Transverse colon (tissue), 4 donors: ENCODE measurements at regions not wholly inside any gene's neighbourhood (a gene's known extent, or its start where the extent isn't known, plus 50 kb on each side); places are given as distances from the start of the nearest gene placed in this dataset.

Experiments used
- DNase-seq: peaks from one replicate; pipeline ENCODE4 v3.0.0-alpha.2; 2019
- H3K27ac ChIP-seq, 4 donors: fragments of 200-600 bp; sonication (generic); 2 replicates each; pipeline ENCODE4 v1.5.1; 2016 to 2018; ENCODE audit warnings: inconsistent platforms in 4 of 4
- H3K27me3 ChIP-seq: fragments of 200-600 bp; sonication (generic); 2 replicates; pipeline ENCODE4 v1.5.1; 2017; ENCODE audit warnings: inconsistent platforms
- H3K36me3 ChIP-seq, 4 donors: fragments of 200-600 bp; sonication (generic); 2 replicates each; pipeline ENCODE4 v1.5.1; 2017 to 2019; ENCODE audit warnings: inconsistent platforms in 4 of 4
- H3K4me1 ChIP-seq, 4 donors: fragments of 200-600 bp; sonication (generic); 2 replicates each; pipeline ENCODE4 v1.5.1; 2017 to 2020; ENCODE audit warnings: inconsistent platforms in 4 of 4
- H3K4me3 ChIP-seq, 4 donors: fragments of 200-600 bp; sonication (generic); 1 replicate in 1 of 4; 2 replicates in 3 of 4; pipeline versions ENCODE4 v1.5.1 to v1.6.1; 2017 to 2019; ENCODE audit warnings: inconsistent platforms in 4 of 4
- H3K9me3 ChIP-seq, 2 donors: fragments of 200-600 bp; sonication (generic); 2 replicates each; pipeline ENCODE4 v1.5.1; 2017 to 2019; ENCODE audit warnings: inconsistent platforms in 2 of 2
- CTCF ChIP-seq, 5 experiments: fragments of 200-600 bp in 3 of 5; fragments of 450-650 bp in 2 of 5; sonication (generic) in 3 of 5; IDR thresholded peaks; 1 replicate in 2 of 5; 2 replicates in 3 of 5; pipeline ENCODE4 v1.5.1; 2016 to 2017; ENCODE audit warnings: antibody characterized with exemption in 5 of 5, inconsistent platforms in 3 of 5, mild to moderate bottlenecking in 2 of 5, moderate library complexity in 1 of 5
- EP300 ChIP-seq: sonication (generic); formaldehyde crosslinking; IDR thresholded peaks from one replicate; pipeline ENCODE4 v1.6.1; 2017; ENCODE audit warnings: antibody characterized with exemption, low read depth
- POLR2A ChIP-seq: fragments of 450-650 bp; IDR thresholded peaks from one replicate; pipeline ENCODE4 v1.6.1; 2016; ENCODE audit warnings: antibody characterized with exemption, mild to moderate bottlenecking, moderate library complexity
- POLR2AphosphoS5 ChIP-seq, 3 donors: sonication (generic); formaldehyde crosslinking; IDR thresholded peaks; one replicate each; pipeline ENCODE4 v1.6.1; 2016; ENCODE audit warnings: antibody characterized with exemption in 3 of 3
- WGBS, 2 donors: methylation state at CpG; one replicate each; pipeline ENCODE4 v1.1.5; 2018; ENCODE audit warnings: low coverage in 1 of 2; 5-methylcytosine and 5-hydroxymethylcytosine counted together
- in situ Hi-C, 4 donors: fragments of 200-750 bp; cut with MboI; loops; one replicate each; pipeline versions ENCODE4 v1.15.0 to v1.15.1; 2017; ENCODE audit warnings: low sequenced_read_pairs in 3 of 4, low pct_ligation_motif_present in 1 of 4, low pct_unique_long_range_greater_than_20kb in 1 of 4
- intact Hi-C: fragments of 100-400 bp; cut with DNase I; formaldehyde crosslinking; loops from one replicate; pipeline ENCODE4 v1.15.1; 2023; ENCODE audit warnings: low total_unique reads

- TF ChIP-seq POLR2A (no peak), EP300 (no peak)
- Histone ChIP-seq H3K36me3 (no peaks in the 10 kb centered on the region), H3K9me3 (no peaks in the 10 kb centered on the region), H3K27ac (no peak overlapping the region), H3K4me1 (no peaks in the 10 kb centered on the region), H3K4me3 (no peak overlapping the region), H3K27me3 (no peaks in the 10 kb centered on the region)
- WGBS, 2 donors, result 81 to 90% methylated on average over 5 of the region's 5 CpGs
- in situ Hi-C loops, result no loop called here
- DNase-seq, result no peak
- intact Hi-C loops, result no loop called here
Measured at GRCh38 chr13:105732806-105733529, 802.5 kb downstream of the EFNB2 start.

DNA sequence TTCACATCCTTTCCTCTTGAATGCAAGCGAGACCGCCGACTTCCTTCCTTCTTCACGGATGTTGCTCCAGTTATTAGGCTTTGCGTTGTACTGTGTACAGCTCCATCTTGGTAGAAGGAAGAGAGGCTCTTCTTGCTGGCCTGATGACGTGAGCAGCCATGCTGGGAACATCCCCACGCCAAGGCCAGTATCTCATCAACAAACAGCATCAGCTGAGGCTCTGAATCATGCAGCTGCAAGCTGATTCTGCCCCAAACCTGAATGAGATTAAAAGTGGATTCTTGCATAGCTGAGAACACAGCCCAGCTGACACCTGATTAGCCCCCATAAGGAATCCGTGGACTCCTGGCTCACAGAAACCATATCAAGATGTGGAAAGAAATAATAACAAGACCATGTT lies 809.6 kb downstream of the EFNB2 start:
- WGBS, 2 donors, result 89 to 94% methylated on average over 7 to 8 of the region's 8 CpGs
- TF ChIP-seq EP300 (no peak), POLR2A (no peak), POLR2AphosphoS5 (IDR thresholded peaks at IDR 0.05) (no peak), CTCF (IDR thresholded peaks at IDR 0.05) (no peak)
- in situ Hi-C loops, result no loop called here

DNA sequence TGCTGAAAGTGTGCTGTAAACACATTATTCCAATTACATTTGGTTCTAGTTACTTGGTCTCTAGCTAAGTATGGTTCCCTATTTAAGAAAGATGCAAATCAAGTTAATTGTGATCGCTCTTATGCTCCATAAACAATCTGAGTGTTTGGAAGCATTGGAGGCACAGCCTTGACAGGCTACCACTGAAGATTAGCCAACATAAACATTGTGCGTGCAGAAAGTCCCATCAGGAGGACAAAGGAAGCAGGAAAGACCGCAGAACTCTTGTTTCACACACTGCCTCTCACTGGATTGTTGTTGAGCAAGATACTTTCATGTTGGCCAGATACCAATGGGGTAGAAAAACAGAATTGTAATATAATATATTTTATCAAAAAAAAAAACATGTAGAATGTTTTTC lies 814.4 kb downstream of the EFNB2 start:
- H3K4me1 ChIP-seq, result peaks cover 0 to 12% (median 0%) of the 10 kb centered on the region in 4 donors
- no peaks in the 10 kb centered on the region for H3K9me3 ChIP-seq
- peak overlapping the region in 1 of 4 donors; percentile 46 for H3K27ac ChIP-seq
- whole genome bisulfite sequencing, 2 donors, result 32 to 40% methylated on average over 3 of the region's 3 CpGs
- no peak for DNase-seq
- no peaks in the 10 kb centered on the region for H3K27me3 ChIP-seq
- intact Hi-C loops, result no loop called here
- no peak overlapping the region for H3K4me3 ChIP-seq
- no peaks in the 10 kb centered on the region for H3K36me3 ChIP-seq
- TF ChIP-seq EP300 (no peak), POLR2AphosphoS5 (IDR thresholded peaks at IDR 0.05) (no peak), CTCF (IDR thresholded peaks at IDR 0.05) (no peak), POLR2A (no peak)
- in situ Hi-C loops, result no loop called here

More for the DNA sequence above, 809.6 kb downstream of the EFNB2 start:
- intact Hi-C loops, result no loop called here
- H3K4me1 ChIP-seq, result peaks cover 0 to 6% (median 0%) of the 10 kb centered on the region in 4 donors
- H3K27me3 ChIP-seq, result no peaks in the 10 kb centered on the region
- H3K4me3 ChIP-seq, result no peak overlapping the region
- no peak overlapping the region for H3K27ac ChIP-seq
- no peaks in the 10 kb centered on the region for H3K9me3 ChIP-seq
- no peaks in the 10 kb centered on the region for H3K36me3 ChIP-seq
- DNase-seq, result no peak

DNA sequence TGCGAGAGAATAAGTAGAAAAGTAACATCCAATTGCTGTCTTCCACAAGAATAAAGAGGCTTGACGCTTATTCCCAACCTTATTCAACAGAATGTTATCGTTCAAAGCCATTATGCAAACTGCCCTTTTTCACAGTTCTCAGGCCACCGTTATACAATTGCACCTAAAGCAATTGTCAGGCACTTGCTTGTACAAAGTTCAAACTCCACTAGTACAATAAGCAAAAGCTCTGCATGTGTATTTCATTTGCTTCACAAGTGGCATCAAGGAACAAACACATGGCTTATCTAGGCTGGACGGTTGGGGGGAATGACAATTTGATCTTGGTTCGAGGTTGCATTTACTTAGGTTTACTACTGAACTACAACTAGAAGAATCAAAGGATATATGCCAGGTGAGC lies 815.6 kb downstream of the EFNB2 start:
- Histone ChIP-seq H3K27me3 (no peaks in the 10 kb centered on the region), H3K4me1 (peaks cover 0 to 12% (median 0%) of the 10 kb centered on the region in 4 donors), H3K27ac (peak overlapping the region; percentile 10 to 50 (median 44)), H3K4me3 (no peak overlapping the region), H3K9me3 (no peaks in the 10 kb centered on the region), H3K36me3 (no peaks in the 10 kb centered on the region)
- intact Hi-C loops (no loop called here), in situ Hi-C loops (no loop called here)
- no peak for TF ChIP-seq CTCF (IDR thresholded peaks at IDR 0.05)
- peak in 1 of 3 donors; percentile 17 for TF ChIP-seq POLR2AphosphoS5 (IDR thresholded peaks at IDR 0.05)
- WGBS, 2 donors, result 40 to 46% methylated on average over 6 of the region's 6 CpGs
- DNase-seq, result peak; percentile 22

DNA sequence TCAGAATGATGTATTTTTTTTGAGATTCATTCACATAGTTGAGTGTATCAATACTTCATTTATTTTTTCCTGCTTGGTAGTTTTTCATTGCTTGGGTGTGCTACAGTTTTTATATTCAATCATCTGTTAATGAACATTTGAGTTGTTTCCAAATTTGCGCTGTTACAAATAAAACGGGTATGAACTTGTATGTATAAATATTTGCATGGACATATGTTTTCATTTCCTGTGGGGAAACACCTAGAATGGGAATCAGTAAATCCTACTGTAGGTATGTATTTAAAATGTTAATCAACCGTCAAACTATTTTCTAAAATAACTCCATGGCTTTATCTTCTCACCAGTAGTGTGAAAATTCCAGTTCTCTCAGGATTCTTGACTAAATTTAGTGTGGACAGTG lies 826.3 kb downstream of the EFNB2 start:
- in situ Hi-C loops, result no loop called here
- Histone ChIP-seq H3K4me1 (no peaks in the 10 kb centered on the region), H3K9me3 (no peaks in the 10 kb centered on the region), H3K27ac (no peak overlapping the region), H3K27me3 (no peaks in the 10 kb centered on the region), H3K4me3 (no peak overlapping the region), H3K36me3 (no peaks in the 10 kb centered on the region)
- 71 to 82% methylated on average over 3 of the region's 3 CpGs for WGBS, 2 donors
- TF ChIP-seq POLR2AphosphoS5 (IDR thresholded peaks at IDR 0.05) (no peak), EP300 (no peak), POLR2A (no peak), CTCF (IDR thresholded peaks at IDR 0.05) (no peak)
- intact Hi-C loops, result no loop called here
- no peak for DNase-seq
